OCI-LY1 (cell line): ENCODE measurements at regions not wholly inside any gene's neighbourhood (a gene's known extent, or its start where the extent isn't known, plus 50 kb on each side); places are given as distances from the start of the nearest gene placed in this dataset.

ENCODE experiments used
- H2AFZ ChIP-seq: fragments of 200-600 bp; sonication (generic), shearing (Covaris generic); 2 replicates; pipeline ENCODE4 v1.6.0; 2014; ENCODE audit warnings: antibody characterized with exemption, mild to moderate bottlenecking, low read length
- H3F3A ChIP-seq: fragments of 200-600 bp; sonication (generic), shearing (Covaris generic); 2 replicates; pipeline ENCODE4 v1.6.0; 2014; ENCODE audit warnings: mild to moderate bottlenecking, antibody characterized with exemption, low read length, moderate library complexity; ENCODE audit not compliant: insufficient read depth
- H3K27ac ChIP-seq: fragments of 200-600 bp; sonication (generic); 2 replicates; pipeline ENCODE4 v1.5.1; 2014; ENCODE audit warnings: low read length, mixed run types, mild to moderate bottlenecking, low read depth; ENCODE audit not compliant: poor library complexity, severe bottlenecking
- H3K27me3 ChIP-seq: fragments of 200-600 bp; sonication (generic); 2 replicates; pipeline ENCODE4 v1.6.0; 2014; ENCODE audit warnings: antibody characterized with exemption, mild to moderate bottlenecking, low read length, moderate library complexity; ENCODE audit not compliant: insufficient read depth
- H3K36me3 ChIP-seq: fragments of 200-600 bp; sonication (generic); 2 replicates; pipeline ENCODE4 v1.6.1; 2014; ENCODE audit warnings: mild to moderate bottlenecking, antibody characterized with exemption, low read length, moderate library complexity, mixed read lengths; ENCODE audit not compliant: insufficient read depth
- H3K4me1 ChIP-seq: fragments of 200-600 bp; sonication (generic); 2 replicates; pipeline ENCODE4 v1.5.1; 2014; ENCODE audit warnings: mild to moderate bottlenecking, low read length, moderate library complexity; ENCODE audit not compliant: insufficient read depth, severe bottlenecking
- H3K4me2 ChIP-seq: fragments of 200-600 bp; sonication (generic), shearing (Covaris generic); 2 replicates; pipeline ENCODE4 v1.6.1; 2014; ENCODE audit warnings: low read length
- H3K4me3 ChIP-seq: fragments of 200-600 bp; sonication (generic); 2 replicates; pipeline ENCODE4 v1.5.1; 2014; ENCODE audit warnings: low read length, low read depth, mild to moderate bottlenecking, mixed read lengths; ENCODE audit not compliant: poor library complexity, severe bottlenecking
- H3K79me2 ChIP-seq: fragments of 200-600 bp; shearing (Covaris generic); 2 replicates; pipeline ENCODE4 v1.6.1; 2016; ENCODE audit warnings: mixed run types, low read length, mixed read lengths; ENCODE audit not compliant: insufficient read depth
- H3K9ac ChIP-seq: fragments of 200-600 bp; sonication (generic), shearing (Covaris generic); 2 replicates; pipeline ENCODE4 v1.6.1; 2014; ENCODE audit warnings: mild to moderate bottlenecking, low read length, mixed read lengths
- H3K9me2 ChIP-seq: fragments of 200-600 bp; sonication (generic), shearing (Covaris generic); 2 replicates; pipeline ENCODE4 v1.6.1; 2014; ENCODE audit warnings: low read depth, mild to moderate bottlenecking, low read length, mixed read lengths
- H3K9me3 ChIP-seq: fragments of 200-600 bp; shearing (Covaris generic); 2 replicates; pipeline ENCODE4 v1.6.1; 2014; ENCODE audit warnings: low read length, mixed read lengths
- H4K20me1 ChIP-seq: fragments of 200-600 bp; sonication (generic), shearing (Covaris generic); 2 replicates; pipeline ENCODE4 v1.6.0; 2016; ENCODE audit warnings: mild to moderate bottlenecking, low read length; ENCODE audit not compliant: insufficient read depth
- EZH2 ChIP-seq: fragments of 200-600 bp; sonication (generic), shearing (Covaris generic); IDR thresholded peaks from 2 replicates; pipeline ENCODE4 v1.8.0; 2017; ENCODE audit warnings: borderline replicate concordance, mixed run types, mild to moderate bottlenecking, antibody characterized with exemption, low read length, moderate library complexity, mixed read lengths
- TF ChIP-seq, protein P1 (sequence below): fragments of 200-600 bp; sonication (generic), shearing (Covaris generic); IDR thresholded peaks from 2 replicates; pipeline ENCODE4 v1.5.1; 2017; ENCODE audit warnings: mild to moderate bottlenecking, antibody characterized with exemption, low read length, moderate library complexity, mixed read lengths

DNA sequence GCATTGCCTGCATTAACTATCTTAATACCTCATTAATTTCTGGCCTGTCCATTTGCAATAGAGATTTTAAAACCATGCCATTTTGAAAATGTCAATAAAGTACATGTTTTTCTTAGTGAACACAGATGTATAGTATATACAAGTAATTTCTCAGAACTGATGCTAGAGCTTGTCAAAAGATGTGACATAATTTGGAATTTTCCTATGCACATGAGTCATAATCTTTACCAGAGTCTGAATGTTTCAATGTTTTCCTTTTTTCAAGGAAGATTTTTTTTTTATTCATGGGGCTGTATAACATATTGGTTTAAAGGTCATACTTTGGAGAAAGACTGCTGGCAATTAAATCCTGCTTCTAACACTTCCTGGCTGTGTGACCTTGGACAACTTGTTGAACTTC is 1347.5 kb upstream of the ADGRB3 start:
- H3K79me2 ChIP-seq: no peaks in the 10 kb centered on the region
- no peaks in the 10 kb centered on the region for H3K9me2 ChIP-seq
- H4K20me1 ChIP-seq: no peaks in the 10 kb centered on the region
- H3K9me3 ChIP-seq: no peaks in the 10 kb centered on the region
- TF ChIP-seq, protein P1, sequence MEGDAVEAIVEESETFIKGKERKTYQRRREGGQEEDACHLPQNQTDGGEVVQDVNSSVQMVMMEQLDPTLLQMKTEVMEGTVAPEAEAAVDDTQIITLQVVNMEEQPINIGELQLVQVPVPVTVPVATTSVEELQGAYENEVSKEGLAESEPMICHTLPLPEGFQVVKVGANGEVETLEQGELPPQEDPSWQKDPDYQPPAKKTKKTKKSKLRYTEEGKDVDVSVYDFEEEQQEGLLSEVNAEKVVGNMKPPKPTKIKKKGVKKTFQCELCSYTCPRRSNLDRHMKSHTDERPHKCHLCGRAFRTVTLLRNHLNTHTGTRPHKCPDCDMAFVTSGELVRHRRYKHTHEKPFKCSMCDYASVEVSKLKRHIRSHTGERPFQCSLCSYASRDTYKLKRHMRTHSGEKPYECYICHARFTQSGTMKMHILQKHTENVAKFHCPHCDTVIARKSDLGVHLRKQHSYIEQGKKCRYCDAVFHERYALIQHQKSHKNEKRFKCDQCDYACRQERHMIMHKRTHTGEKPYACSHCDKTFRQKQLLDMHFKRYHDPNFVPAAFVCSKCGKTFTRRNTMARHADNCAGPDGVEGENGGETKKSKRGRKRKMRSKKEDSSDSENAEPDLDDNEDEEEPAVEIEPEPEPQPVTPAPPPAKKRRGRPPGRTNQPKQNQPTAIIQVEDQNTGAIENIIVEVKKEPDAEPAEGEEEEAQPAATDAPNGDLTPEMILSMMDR: no peak
- no peak for TF ChIP-seq EZH2
- H2AFZ ChIP-seq: no peak overlapping the region
- no peak overlapping the region for H3K27ac ChIP-seq
- no peak overlapping the region for H3K4me3 ChIP-seq
- H3K4me2 ChIP-seq: no peak overlapping the region
- H3K9ac ChIP-seq: no peak overlapping the region
- H3K36me3 ChIP-seq: no peaks in the 10 kb centered on the region
- no peaks in the 10 kb centered on the region for H3F3A ChIP-seq
- no peaks in the 10 kb centered on the region for H3K4me1 ChIP-seq
- no peaks in the 10 kb centered on the region for H3K27me3 ChIP-seq

DNA sequence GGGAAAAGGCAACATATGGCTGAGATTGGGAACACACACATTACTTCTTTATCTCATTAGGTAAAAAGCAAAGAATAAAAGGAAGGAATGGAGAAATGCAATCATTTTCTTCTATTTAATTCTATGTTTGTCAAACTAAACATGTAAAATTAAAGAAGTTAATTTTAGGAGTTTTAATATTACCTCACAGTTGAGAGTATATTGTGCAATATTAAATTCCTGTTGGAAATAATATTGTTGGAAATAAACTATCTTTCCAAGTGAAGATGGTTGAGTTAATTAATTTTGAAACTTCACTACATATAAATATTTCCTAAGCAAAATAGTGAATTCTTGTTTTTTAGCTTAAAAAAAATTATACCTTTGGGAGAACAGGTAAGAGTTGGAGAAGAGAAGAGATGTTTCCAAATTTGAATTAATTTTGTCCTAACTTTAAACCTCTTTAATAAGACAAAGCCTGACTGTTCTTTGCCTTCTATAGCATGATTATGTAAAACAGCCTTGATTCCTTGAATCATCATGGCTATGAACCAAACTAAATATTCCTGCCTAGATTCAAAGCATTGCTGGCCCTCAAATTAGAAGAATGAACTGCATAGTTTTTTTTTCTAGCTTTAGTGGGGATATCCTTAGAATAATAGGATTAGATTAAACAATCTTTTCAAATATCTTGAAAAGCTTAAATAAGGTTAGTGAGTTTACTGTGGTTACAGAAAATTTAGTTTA is 1349.1 kb upstream of the ADGRB3 start:
- Histone ChIP-seq H3K9me2 (no peaks in the 10 kb centered on the region), H3F3A (no peaks in the 10 kb centered on the region), H3K9ac (no peak overlapping the region), H3K4me1 (no peaks in the 10 kb centered on the region), H3K79me2 (no peaks in the 10 kb centered on the region), H3K4me3 (no peak overlapping the region), H3K27me3 (no peaks in the 10 kb centered on the region), H4K20me1 (no peaks in the 10 kb centered on the region), H3K4me2 (no peak overlapping the region), H3K9me3 (no peaks in the 10 kb centered on the region), H3K27ac (no peak overlapping the region), H2AFZ (no peak overlapping the region), H3K36me3 (no peaks in the 10 kb centered on the region)
- TF ChIP-seq, protein P1: no peak
- no peak for TF ChIP-seq EZH2

DNA sequence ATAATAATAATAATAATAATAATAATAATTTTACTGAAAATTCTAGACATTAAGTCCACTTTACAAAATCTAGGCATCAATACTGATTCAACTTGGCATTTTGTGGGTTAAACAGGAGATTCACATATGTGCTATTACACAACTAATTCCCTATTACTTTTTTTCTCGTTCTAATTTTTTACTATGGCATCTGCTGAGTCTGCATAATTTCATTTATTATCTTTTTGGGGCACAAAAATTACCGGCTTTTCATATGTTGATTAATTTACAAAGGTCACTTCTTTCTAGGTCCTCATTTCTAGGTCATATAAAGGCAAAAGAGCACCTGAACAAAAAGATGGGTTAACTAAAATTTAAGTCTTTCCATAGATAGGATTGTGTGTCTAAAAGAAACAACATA is 1357.8 kb upstream of the ADGRB3 start:
- Histone ChIP-seq H3K9me3 (no peaks in the 10 kb centered on the region), H3K4me3 (no peak overlapping the region), H3K9ac (no peak overlapping the region), H3K79me2 (no peaks in the 10 kb centered on the region), H3K27ac (no peak overlapping the region), H3K36me3 (no peaks in the 10 kb centered on the region), H2AFZ (no peak overlapping the region), H3K4me1 (no peaks in the 10 kb centered on the region), H3K27me3 (no peaks in the 10 kb centered on the region), H3K9me2 (no peaks in the 10 kb centered on the region), H3K4me2 (no peak overlapping the region), H3F3A (no peaks in the 10 kb centered on the region), H4K20me1 (no peaks in the 10 kb centered on the region)
- TF ChIP-seq, protein P1: no peak
- TF ChIP-seq EZH2: no peak
